ENCODE measurements at regions not wholly inside any gene's neighbourhood (a gene's known extent, or its start where the extent isn't known, plus 50 kb on each side); places are given as distances from the start of the nearest gene placed in this dataset.

- no peak for DNase-seq (ENCODE audit: low spot score)
- Histone ChIP-seq H3K27me3 (replicated peaks; ENCODE audit: insufficient read depth) (no peaks in the 10 kb centered on the region), H3K9me3 (no peaks in the 10 kb centered on the region), H3K4me3 (no peak overlapping the region), H3K36me3 (no peaks in the 10 kb centered on the region), H3K27ac (no peak overlapping the region), H3K4me1 (replicated peaks) (no peaks in the 10 kb centered on the region)
- 92% methylated on average over 4 of the region's 4 CpGs for WGBS
- intact Hi-C loops (cut with DNase I), result no loop called here
- no peak for TF ChIP-seq POLR2A (IDR thresholded peaks at IDR 0.05)
- no peak for TF ChIP-seq CTCF (IDR thresholded peaks at IDR 0.05)
- TF ChIP-seq POLR2AphosphoS5 (IDR thresholded peaks at IDR 0.05), result no peak
Observed at GRCh38 chr13:88945793-88946192, 1274.6 kb downstream of the SLITRK5 start.

GRCh38 chr13:88948501-88948900 lies 1277.3 kb downstream of the SLITRK5 start:
- TF ChIP-seq POLR2AphosphoS5 (IDR thresholded peaks at IDR 0.05) (peak; percentile 94), CTCF (IDR thresholded peaks at IDR 0.05) (no peak)
- Histone ChIP-seq H3K27me3 (replicated peaks; ENCODE audit: insufficient read depth) (no peaks in the 10 kb centered on the region), H3K9me3 (no peaks in the 10 kb centered on the region), H3K4me1 (replicated peaks) (peaks cover under 1% of the 10 kb centered on the region), H3K27ac (peak overlapping the region; percentile 2 to 47), H3K4me3 (no peak overlapping the region), H3K36me3 (no peaks in the 10 kb centered on the region)
- intact Hi-C loops (cut with DNase I), result no loop called here
- WGBS, result 17% methylated on average over 3 of the region's 3 CpGs
- DNase-seq (ENCODE audit: low spot score), result peak; percentile 71

- no peak overlapping the region for H3K27ac ChIP-seq
- no peaks in the 10 kb centered on the region for H3K36me3 ChIP-seq
- H3K4me3 ChIP-seq, result no peak overlapping the region
- intact Hi-C loops (cut with DNase I), result no loop called here
- 22% methylated on average over 2 of the region's 2 CpGs for WGBS
- no peaks in the 10 kb centered on the region for H3K9me3 ChIP-seq
- no peak for DNase-seq (ENCODE audit: low spot score)
- H3K4me1 ChIP-seq (replicated peaks), result peaks cover 5% of the 10 kb centered on the region
- no peak for TF ChIP-seq POLR2A (IDR thresholded peaks at IDR 0.05)
- TF ChIP-seq POLR2AphosphoS5 (IDR thresholded peaks at IDR 0.05), result no peak
- no peak for TF ChIP-seq CTCF (IDR thresholded peaks at IDR 0.05)
- H3K27me3 ChIP-seq (replicated peaks; ENCODE audit: insufficient read depth), result no peaks in the 10 kb centered on the region
Observed at GRCh38 chr13:88958821-88959220, 1287.7 kb downstream of the SLITRK5 start.

GRCh38 chr13:88976466-88976865 lies 1305.3 kb downstream of the SLITRK5 start:
- Histone ChIP-seq H3K9me3 (no peaks in the 10 kb centered on the region), H3K27me3 (replicated peaks; ENCODE audit: insufficient read depth) (no peaks in the 10 kb centered on the region), H3K4me1 (replicated peaks) (no peaks in the 10 kb centered on the region), H3K36me3 (no peaks in the 10 kb centered on the region), H3K27ac (no peak overlapping the region), H3K4me3 (no peak overlapping the region)
- no peak for DNase-seq (ENCODE audit: low spot score)
- intact Hi-C loops (cut with DNase I), result no loop called here
- WGBS, result 77% methylated on average over 4 of the region's 4 CpGs
- TF ChIP-seq CTCF (IDR thresholded peaks at IDR 0.05), result no peak
- TF ChIP-seq POLR2A (IDR thresholded peaks at IDR 0.05), result no peak
- TF ChIP-seq POLR2AphosphoS5 (IDR thresholded peaks at IDR 0.05), result no peak

- 58% methylated on average over 2 of the region's 2 CpGs for WGBS
- Histone ChIP-seq H3K36me3 (no peaks in the 10 kb centered on the region), H3K27me3 (replicated peaks; ENCODE audit: insufficient read depth) (no peaks in the 10 kb centered on the region), H3K9me3 (no peaks in the 10 kb centered on the region), H3K27ac (no peak overlapping the region), H3K4me1 (replicated peaks) (no peaks in the 10 kb centered on the region), H3K4me3 (no peak overlapping the region)
- intact Hi-C loops (cut with DNase I), result no loop called here
- TF ChIP-seq POLR2AphosphoS5 (IDR thresholded peaks at IDR 0.05) (no peak), CTCF (IDR thresholded peaks at IDR 0.05) (no peak), POLR2A (IDR thresholded peaks at IDR 0.05) (no peak)
- DNase-seq (ENCODE audit: low spot score), result no peak
Observed at GRCh38 chr13:88978607-88979006, 1307.4 kb downstream of the SLITRK5 start.

Measured in prostate gland (tissue), 2 donors.